ENCODE measurements at regions not wholly inside any gene's neighbourhood (a gene's known extent, or its start where the extent isn't known, plus 50 kb on each side); places are given as distances from the start of the nearest gene placed in this dataset.
"Not testable (repeated sequence)": the region's sequence is repeated elsewhere in the genome, so short reads cannot be mapped to it uniquely, and the experiment has no call there.

GRCh38 chrX:65389120-65389519 lies 145.5 kb downstream of the LAS1L start:
- H3K27me3 ChIP-seq (ENCODE audit: insufficient read depth, low read length, poor library complexity); H4K8ac ChIP-seq (ENCODE audit: low read depth, low read length); H3K4me3 ChIP-seq (ENCODE audit: low read length); H2AK5ac ChIP-seq (ENCODE audit: low read length); DNase-seq; H2BK5ac ChIP-seq (ENCODE audit: low read length); H4K5ac ChIP-seq (ENCODE audit: low read length); H3K4me2 ChIP-seq (ENCODE audit: low read length); H3K27ac ChIP-seq (ENCODE audit: low read depth, low read length); H2BK15ac ChIP-seq (replicated peaks; ENCODE audit: low read depth); H3K4ac ChIP-seq (ENCODE audit: low read depth, low read length); H2BK120ac ChIP-seq (ENCODE audit: low read depth, low read length); H3K9ac ChIP-seq (ENCODE audit: low read length); H3K56ac ChIP-seq (ENCODE audit: low read length); H3K23ac ChIP-seq (ENCODE audit: low read length); H3K4me1 ChIP-seq (ENCODE audit: control insufficient read depth, low read depth, low read length); H3K79me1 ChIP-seq (ENCODE audit: low read length); H3K36me3 ChIP-seq (ENCODE audit: control insufficient read depth, insufficient read depth, low read length); H3K18ac ChIP-seq (ENCODE audit: low read length); H3K79me2 ChIP-seq (ENCODE audit: control insufficient read depth, insufficient read depth, low read length): not testable (repeated sequence)
- WGBS (ENCODE audit: extremely low coverage, insufficient coverage, low lambda C conversion rate), result no CpG with 5 or more reads among the region's 8 CpGs
